ENCODE measurements at regions not wholly inside any gene's neighbourhood (a gene's known extent, or its start where the extent isn't known, plus 50 kb on each side); places are given as distances from the start of the nearest gene placed in this dataset.
"Not testable (repeated sequence)": the region's sequence is repeated elsewhere in the genome, so short reads cannot be mapped to it uniquely, and the experiment has no call there.

DNA sequence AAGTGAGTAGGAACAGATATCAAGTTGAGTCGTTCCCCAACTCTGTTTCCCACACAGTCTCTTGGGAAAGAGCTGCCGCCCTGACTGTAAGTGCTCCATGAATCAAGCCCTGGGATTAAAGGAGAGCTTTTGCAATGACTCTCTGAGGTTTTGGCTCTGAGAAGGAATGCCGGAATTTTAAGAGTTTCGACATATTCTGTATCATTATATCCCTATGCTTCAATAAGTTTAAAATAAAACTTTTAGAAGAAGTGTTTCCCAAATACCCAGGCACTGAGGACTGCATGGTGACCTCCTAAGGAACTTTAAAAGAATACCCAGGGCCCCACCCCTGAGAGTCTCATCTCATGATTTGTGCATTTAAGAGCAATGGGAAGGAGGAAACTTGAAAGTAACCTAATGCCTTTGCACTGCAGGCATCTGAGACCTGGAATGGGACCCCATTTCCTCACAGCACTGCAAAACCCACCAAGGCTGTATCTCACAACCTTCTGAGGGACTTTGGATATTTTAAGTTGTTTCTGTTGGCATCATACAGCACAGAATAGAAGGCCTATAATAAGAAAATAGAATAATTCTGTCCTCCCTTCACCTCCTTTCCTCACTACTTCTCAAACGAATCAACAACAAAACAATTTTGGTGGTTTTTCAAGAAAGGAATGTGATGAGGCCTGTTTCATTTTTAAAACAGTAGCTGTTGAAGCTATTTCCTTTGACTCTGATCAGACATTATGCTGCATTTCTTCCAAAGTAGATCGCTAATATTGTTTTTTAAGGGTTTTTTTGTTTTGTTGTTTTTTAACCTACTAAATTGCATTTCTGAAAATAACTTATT is 121.2 kb downstream of the GASK1B start:
- no peak for DNase-seq

DNA sequence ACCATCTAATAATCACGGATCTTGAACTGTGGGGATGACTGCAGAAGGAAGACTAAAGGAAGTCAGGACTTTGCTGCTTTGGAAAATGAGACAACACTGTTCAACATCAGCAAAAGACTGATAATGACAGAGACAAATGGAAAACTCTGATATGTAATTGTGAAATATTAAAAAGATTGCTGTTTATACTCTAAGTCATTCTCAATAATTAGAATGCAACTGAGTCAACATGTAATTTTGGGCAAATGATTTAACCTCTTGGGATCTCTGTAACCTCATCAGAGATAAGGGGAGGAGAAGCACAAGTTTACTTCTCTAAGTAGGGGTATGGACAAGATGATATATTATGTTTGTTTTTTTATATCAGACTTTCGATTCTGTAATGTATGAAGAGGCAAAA is 121.9 kb downstream of the GASK1B start:
- no peak for DNase-seq

DNA sequence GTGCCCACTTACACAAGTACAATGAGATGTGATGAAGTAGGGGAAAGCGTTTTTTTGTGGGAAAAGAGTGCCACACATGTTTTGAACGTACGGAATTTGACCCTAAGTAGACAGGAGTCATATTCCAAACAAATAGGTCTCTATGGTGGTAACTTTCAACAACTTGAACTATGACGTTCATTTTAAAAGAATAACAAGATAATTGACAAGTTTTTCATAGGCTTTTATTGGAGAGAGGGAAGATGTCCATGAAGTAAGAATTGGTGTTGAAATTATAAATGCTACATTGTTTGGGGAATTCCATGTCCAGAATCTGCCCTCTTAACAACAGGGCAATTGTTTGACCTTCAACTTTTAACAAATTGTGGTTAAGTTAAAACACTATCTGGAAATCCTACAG is 126.5 kb downstream of the GASK1B start:
- no peak for DNase-seq

GRCh38 chr4:158043971-158044618 is 128.7 kb downstream of the GASK1B start:
- no peak for DNase-seq

GRCh38 chr4:158042591-158043030 is 130.2 kb downstream of the GASK1B start:
- DNase-seq = no peak

DNA sequence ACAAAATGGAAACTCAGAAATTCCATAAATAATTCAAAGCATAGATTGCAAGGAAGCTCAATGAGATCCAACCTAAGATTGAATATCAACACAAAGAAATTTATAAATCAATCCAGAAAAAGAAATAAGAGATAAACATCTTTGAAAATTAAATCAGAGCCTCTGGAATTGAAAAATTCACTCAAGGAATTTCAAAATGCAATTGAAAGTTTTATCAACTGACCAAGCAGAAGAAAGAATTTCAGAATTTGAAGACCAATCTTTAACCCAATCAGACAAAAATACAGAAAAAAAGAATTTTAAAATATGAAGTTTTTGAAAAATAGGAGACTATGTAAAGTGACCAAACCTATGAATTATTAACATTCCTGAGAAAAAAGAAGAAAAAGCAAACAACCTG is 134.1 kb downstream of the GASK1B start:
- no peak for DNase-seq

GRCh38 chr4:158036998-158037397 is 135.8 kb downstream of the GASK1B start:
- no peak for DNase-seq

- no peak for DNase-seq
Measured at GRCh38 chr4:158035662-158036195, 137.1 kb downstream of the GASK1B start.

- DNase-seq = no peak
Measured at GRCh38 chr4:158033416-158034120, 139.3 kb downstream of the GASK1B start.

DNA sequence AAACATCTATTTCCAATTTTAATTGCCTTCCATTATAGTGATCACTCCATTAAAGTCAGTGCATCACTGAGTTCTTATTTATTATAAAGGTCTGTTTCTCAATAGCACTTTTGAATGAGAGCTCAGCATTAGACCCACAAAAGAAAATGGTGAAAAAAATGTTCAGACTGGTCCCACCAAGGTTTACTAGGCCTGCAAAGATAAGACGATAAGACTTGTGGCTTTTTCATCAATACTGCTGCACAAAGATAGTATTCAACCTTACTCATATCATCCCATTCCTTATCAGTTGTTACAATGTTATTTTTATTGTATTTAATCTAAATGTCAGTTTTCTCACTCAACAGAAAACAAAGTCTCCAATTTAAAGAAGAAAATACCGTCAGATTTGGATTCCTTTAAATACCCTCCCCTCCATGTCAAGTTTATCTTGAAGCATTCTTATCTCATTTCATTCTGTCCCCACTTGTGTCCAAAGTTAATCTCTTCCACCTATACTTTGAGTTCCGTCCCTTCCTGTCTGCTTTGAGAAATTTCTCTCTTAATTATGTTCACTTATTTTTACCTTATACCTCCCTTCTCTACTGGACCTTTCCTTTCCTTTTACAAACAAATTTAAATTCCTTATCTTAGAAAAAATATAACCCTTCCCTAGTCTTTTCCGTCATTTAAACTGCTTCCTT is 140.0 kb downstream of the GASK1B start:
- DNase-seq = no peak

- DNase-seq = not testable (repeated sequence)
Measured at GRCh38 chr4:158028381-158028780, 144.4 kb downstream of the GASK1B start.

- DNase-seq = no peak
Measured at GRCh38 chr4:158025131-158025530, 147.7 kb downstream of the GASK1B start.

DNA sequence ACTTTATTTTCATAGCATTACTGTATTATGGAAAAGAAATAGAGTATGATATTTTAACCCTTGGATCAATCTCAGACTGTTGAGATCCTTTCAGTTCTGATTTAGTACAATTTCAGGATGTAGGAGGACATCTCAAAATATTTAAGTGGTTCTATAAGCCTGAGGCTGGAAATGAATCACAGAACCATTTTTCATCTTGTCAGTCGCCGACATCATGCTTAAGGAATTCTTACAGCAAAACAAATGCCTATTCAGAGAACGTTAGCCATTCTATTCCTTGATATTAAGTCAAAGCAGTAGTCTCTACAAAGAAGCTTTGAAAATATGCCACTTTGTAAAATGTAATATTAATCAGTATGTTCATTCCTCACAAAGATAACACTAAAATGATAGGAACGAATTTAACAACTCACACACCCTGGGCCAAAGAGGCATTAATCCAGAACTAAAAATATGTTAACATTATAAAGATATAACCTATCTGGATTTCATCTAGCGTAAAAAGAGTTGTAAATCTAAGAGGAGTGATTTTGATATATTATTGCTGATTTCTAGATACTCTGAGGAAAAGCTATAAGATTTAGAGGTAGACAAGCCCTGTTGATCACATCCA is 152.0 kb downstream of the GASK1B start:
- DNase-seq = no peak

DNA sequence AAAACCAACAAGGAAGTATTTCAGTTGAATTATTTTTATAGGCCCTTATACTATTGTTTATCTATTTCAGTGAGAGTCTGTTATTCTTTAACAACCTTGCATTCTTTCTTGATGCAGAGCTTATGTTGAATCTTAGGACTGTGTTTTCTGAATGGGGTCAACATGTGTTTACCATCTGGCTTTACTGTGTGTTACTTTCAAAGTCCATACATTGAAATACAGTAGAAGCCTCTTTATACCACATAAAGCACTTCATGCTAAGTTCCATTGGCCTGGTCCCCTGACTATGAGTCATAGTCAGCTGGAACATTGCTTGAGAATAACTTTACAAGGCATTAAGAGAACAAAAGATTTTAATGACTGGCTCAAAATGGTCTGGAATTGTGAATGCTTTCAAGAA is 152.6 kb downstream of the GASK1B start:
- no peak for DNase-seq

DNA sequence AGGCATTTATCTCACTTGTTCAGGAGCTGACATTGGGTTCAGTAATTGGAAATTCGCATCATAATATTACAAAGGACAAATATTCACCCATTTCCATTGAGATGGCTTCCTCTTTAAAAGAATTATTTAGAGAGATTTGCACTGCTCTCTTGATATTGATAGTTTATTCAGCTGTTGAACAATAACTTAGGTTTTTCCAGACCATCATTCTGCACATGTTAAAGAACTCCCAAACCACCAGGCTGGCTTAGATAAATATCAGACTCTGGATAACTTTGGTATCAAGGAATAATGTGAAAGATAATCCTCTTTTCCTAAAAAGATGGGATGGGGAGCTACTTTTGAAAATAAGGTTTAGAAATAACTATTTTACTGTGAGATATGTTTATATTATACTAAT is 154.0 kb downstream of the GASK1B start:
- DNase-seq = no peak

DNA sequence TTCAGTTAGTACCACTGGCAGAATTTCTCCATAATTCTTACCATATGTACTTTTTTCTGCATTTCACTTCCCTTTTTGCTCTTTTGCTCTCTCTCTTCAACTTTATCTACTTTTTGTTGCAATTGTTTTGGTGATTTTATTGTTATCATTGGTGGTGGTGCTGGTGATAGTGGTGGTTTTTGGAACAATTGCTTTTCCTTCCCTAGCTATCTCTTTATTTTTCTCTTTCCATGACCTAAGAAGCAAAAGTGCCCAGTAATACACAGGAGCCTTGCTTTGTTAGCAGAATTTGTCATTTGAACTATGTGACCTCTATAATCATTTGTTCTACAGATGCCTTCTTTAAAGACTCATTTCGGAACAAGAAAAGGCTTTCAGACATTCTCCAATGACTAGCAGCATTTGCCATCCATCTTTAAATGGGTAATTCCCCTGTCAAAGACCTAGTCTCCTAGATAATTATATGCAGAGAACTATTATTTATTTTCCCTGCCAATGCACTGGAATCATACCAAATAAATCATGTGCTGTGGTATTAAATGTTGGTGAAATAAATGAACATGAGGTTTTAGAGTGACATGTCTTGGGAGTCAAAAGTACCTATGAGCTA is 154.5 kb downstream of the GASK1B start:
- DNase-seq = no peak

GRCh38 chr4:158016511-158016910 is 156.3 kb downstream of the GASK1B start:
- no peak for DNase-seq

GRCh38 chr4:158015241-158015640 is 157.6 kb downstream of the GASK1B start:
- no peak for DNase-seq

GRCh38 chr4:158013858-158014257 is 159.0 kb downstream of the GASK1B start:
- DNase-seq = no peak

DNA sequence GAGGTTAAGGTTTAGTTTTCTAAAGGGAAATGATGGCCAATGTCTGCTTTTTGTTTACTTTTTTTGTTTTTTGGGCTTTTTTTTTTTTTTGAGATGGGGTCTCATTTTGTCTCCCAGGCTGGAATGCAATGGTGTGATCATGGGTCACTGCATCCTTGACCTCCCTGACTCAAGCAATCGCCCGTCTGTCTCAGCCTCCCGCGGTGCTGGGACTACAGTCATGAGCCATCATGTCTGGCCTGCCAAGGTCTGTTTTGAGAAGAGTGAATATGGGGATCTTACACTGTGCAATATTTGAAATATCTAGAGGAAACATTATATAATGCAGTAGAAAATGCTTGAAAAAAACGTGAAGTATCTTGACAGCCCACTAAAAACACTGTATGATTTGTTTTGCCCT is 162.5 kb downstream of the GASK1B start:
- DNase-seq = no peak

GRCh38 chr4:158008551-158009218 is 164.1 kb downstream of the GASK1B start:
- DNase-seq = no peak

Measured in activated CD4-positive, alpha-beta T cell treated with anti-CD3 and anti-CD28 coated beads, Interleukin-2, amount 50 U/mL, for 4 hours (primary cell).